ENCODE measurements at regions not wholly inside any gene's neighbourhood (a gene's known extent, or its start where the extent isn't known, plus 50 kb on each side); places are given as distances from the start of the nearest gene placed in this dataset.
"Not testable (repeated sequence)": the region's sequence is repeated elsewhere in the genome, so short reads cannot be mapped to it uniquely, and the experiment has no call there.

DNA sequence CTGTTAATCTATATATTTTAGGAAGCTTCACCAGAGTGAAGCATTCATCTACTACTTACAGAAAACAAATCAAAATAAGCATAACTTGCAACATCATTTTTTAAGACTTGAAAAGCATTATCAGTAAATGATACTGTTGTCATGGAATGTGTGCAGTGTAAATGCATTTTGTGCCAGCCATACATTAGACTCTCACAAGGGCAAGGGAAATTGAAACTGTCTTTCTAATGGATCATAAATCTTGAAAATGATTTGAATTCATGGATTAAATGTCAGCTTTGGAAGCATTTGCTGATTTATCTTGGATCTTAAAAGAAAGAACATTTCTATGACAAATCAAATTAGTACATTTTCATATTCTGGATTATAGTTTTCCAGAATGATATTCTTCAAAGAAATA lies 338.3 kb upstream of the SGO1 start:
- H3K4me3 ChIP-seq, result no peak overlapping the region
- ChIA-PET CTCF (no interaction called here), POLR2A (no interaction called here)
- H3K4me2 ChIP-seq, result no peak overlapping the region
- FAIRE-seq (no peak), ATAC-seq (no peak), DNase-seq (ENCODE audit: low read depth in 1 of 2, low spot score in 1 of 2) (no peak)
- H3K9me3 ChIP-seq, result no peaks in the 10 kb centered on the region
- no peak overlapping the region for H3K27ac ChIP-seq
- TF ChIP-seq, protein P1, sequence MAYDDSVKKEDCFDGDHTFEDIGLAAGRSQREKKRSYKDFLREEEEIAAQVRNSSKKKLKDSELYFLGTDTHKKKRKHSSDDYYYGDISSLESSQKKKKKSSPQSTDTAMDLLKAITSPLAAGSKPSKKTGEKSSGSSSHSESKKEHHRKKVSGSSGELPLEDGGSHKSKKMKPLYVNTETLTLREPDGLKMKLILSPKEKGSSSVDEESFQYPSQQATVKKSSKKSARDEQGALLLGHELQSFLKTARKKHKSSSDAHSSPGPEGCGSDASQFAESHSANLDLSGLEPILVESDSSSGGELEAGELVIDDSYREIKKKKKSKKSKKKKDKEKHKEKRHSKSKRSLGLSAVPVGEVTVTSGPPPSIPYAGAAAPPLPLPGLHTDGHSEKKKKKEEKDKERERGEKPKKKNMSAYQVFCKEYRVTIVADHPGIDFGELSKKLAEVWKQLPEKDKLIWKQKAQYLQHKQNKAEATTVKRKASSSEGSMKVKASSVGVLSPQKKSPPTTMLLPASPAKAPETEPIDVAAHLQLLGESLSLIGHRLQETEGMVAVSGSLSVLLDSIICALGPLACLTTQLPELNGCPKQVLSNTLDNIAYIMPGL (CRISPR knock-in tag; IDR thresholded peaks at IDR 0.05; ENCODE audit: borderline replicate concordance), result no peak
- TF ChIP-seq RARB (CRISPR knock-in tag; IDR thresholded peaks at IDR 0.05) (no peak), RFX5 (IDR thresholded peaks at IDR 0.05) (no peak), RCOR1 (IDR thresholded peaks at IDR 0.05; ENCODE audit: low read depth, low read length) (no peak), HOXB13 (CRISPR knock-in tag; IDR thresholded peaks at IDR 0.05; ENCODE audit: low read depth) (no peak), GATA3 (IDR thresholded peaks at IDR 0.05; ENCODE audit: borderline replicate concordance) (no peak), SMC3 (IDR thresholded peaks at IDR 0.05) (no peak), BHLHE40 (IDR thresholded peaks at IDR 0.05; ENCODE audit: low read depth, low read length) (no peak), MAZ (IDR thresholded peaks at IDR 0.05; ENCODE audit: borderline replicate concordance, low read depth, low read length) (no peak), REST (IDR thresholded peaks at IDR 0.05) (no peak)
- TF ChIP-seq, protein P2, sequence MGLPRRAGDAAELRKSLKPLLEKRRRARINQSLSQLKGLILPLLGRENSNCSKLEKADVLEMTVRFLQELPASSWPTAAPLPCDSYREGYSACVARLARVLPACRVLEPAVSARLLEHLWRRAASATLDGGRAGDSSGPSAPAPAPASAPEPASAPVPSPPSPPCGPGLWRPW (IDR thresholded peaks at IDR 0.05), result no peak
- TF ChIP-seq, protein P3, sequence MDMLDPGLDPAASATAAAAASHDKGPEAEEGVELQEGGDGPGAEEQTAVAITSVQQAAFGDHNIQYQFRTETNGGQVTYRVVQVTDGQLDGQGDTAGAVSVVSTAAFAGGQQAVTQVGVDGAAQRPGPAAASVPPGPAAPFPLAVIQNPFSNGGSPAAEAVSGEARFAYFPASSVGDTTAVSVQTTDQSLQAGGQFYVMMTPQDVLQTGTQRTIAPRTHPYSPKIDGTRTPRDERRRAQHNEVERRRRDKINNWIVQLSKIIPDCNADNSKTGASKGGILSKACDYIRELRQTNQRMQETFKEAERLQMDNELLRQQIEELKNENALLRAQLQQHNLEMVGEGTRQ (IDR thresholded peaks at IDR 0.05), result no peak
- TF ChIP-seq, protein P4, sequence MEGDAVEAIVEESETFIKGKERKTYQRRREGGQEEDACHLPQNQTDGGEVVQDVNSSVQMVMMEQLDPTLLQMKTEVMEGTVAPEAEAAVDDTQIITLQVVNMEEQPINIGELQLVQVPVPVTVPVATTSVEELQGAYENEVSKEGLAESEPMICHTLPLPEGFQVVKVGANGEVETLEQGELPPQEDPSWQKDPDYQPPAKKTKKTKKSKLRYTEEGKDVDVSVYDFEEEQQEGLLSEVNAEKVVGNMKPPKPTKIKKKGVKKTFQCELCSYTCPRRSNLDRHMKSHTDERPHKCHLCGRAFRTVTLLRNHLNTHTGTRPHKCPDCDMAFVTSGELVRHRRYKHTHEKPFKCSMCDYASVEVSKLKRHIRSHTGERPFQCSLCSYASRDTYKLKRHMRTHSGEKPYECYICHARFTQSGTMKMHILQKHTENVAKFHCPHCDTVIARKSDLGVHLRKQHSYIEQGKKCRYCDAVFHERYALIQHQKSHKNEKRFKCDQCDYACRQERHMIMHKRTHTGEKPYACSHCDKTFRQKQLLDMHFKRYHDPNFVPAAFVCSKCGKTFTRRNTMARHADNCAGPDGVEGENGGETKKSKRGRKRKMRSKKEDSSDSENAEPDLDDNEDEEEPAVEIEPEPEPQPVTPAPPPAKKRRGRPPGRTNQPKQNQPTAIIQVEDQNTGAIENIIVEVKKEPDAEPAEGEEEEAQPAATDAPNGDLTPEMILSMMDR (IDR thresholded peaks at IDR 0.05), result no peak
- H3K4me1 ChIP-seq, result no peaks in the 10 kb centered on the region

DNA sequence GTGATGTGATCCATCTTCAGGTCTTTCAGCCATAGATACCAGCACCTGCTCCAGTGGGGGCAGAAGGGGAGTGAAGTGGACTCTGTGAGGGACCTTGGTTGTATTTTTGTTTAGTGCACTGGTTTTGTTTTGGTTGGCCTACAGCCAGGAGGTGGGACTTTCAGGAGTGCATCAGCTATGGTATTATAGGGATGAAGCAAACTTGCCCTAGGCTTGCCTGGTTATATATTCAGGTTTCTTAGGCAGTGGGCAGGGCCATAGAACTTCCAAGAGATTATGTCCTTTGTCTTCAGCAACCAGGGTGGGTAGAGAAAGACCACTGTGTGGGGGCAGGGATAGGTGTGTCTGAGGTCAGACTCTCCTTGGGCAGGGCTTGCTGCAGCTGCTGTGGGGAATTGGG lies 337.3 kb upstream of the SGO1 start:
- DNase-seq (ENCODE audit: low read depth in 1 of 2, low spot score in 1 of 2) (no peak), ATAC-seq (no peak), FAIRE-seq (no peak)
- H3K27ac ChIP-seq, result no peak overlapping the region
- POLR2A ChIA-PET, result no interaction called here
- no peaks in the 10 kb centered on the region for H3K4me1 ChIP-seq
- TF ChIP-seq NFE2L2 (conservative IDR thresholded peaks at IDR 0.05; ENCODE audit: low read length), result no peak
- no peak for TF ChIP-seq MYC (IDR thresholded peaks at IDR 0.05; ENCODE audit: borderline replicate concordance, low read length)
- no peak for TF ChIP-seq ZNF302 (CRISPR knock-in tag; IDR thresholded peaks at IDR 0.05)
- no peak for TF ChIP-seq CBX2 (IDR thresholded peaks at IDR 0.05; ENCODE audit: borderline replicate concordance, low read depth)
- no peak for TF ChIP-seq GATA3 (IDR thresholded peaks at IDR 0.05; ENCODE audit: borderline replicate concordance)
- no peak for TF ChIP-seq PHF8 (IDR thresholded peaks at IDR 0.05; ENCODE audit: borderline replicate concordance, low read depth)
- TF ChIP-seq, protein P1 (CRISPR knock-in tag; IDR thresholded peaks at IDR 0.05; ENCODE audit: borderline replicate concordance), result no peak
- TF ChIP-seq MAFK (IDR thresholded peaks at IDR 0.05; ENCODE audit: partially characterized antibody), result no peak
- TF ChIP-seq EP300 (IDR thresholded peaks at IDR 0.05), result no peak
- TF ChIP-seq MAZ (IDR thresholded peaks at IDR 0.05; ENCODE audit: borderline replicate concordance, low read depth, low read length), result no peak
- TF ChIP-seq HOXA7 (CRISPR knock-in tag; IDR thresholded peaks at IDR 0.05), result no peak
- TF ChIP-seq JUNB (IDR thresholded peaks at IDR 0.05), result no peak
- no peak for TF ChIP-seq TP53 (CRISPR knock-in tag; IDR thresholded peaks at IDR 0.05)
- no peak for TF ChIP-seq RNF2 (IDR thresholded peaks at IDR 0.05; ENCODE audit: borderline replicate concordance, low read depth)
- no peak for TF ChIP-seq ESRRA (IDR thresholded peaks at IDR 0.05; ENCODE audit: borderline replicate concordance, low read length)
- H3K4me3 ChIP-seq, result no peak overlapping the region
- H3K9me3 ChIP-seq, result no peaks in the 10 kb centered on the region
- H3K4me2 ChIP-seq, result no peak overlapping the region
- CTCF ChIA-PET, result no interaction called here

GRCh38 chr3:20517316-20517715 lies 331.3 kb upstream of the SGO1 start:
- H3K4me2 ChIP-seq; DNase-seq (ENCODE audit: low read depth in 1 of 2, low spot score in 1 of 2); ATAC-seq; H3K4me1 ChIP-seq; POLR2A ChIA-PET; FAIRE-seq; H3K9me3 ChIP-seq; H3K27ac ChIP-seq; H3K4me3 ChIP-seq: not testable (repeated sequence)
- CTCF ChIA-PET, result interaction anchor here (1.8 kb wide), 1 partner anchor 10 kb away, joined by 5 read pairs; no protein-coding TSS in a partner anchor
- WGBS (ENCODE audit: missing lambda C conversion rate), result 33% methylated on average over 10 of the region's 10 CpGs

Measured in A549 (cell line).